IMR-90 (cell line): ENCODE measurements at regions not wholly inside any gene's neighbourhood (a gene's known extent, or its start where the extent isn't known, plus 50 kb on each side); places are given as distances from the start of the nearest gene placed in this dataset.

Experiments used
- ATAC-seq: fragments of 200-7000 bp; cut with Tn5 transposase; 2 replicates; pipeline ENCODE4 v1.9.1; 2020; ENCODE audit warnings: low read depth, mild to moderate bottlenecking, moderate library complexity
- BruUV-seq: library from RNA; stranded (reverse); fragments of 400-500 nt; replicated peaks from 2 replicates; lab custom pipeline; 2021; lab: Mats Ljungman, UMichigan
- CTCF ChIA-PET: fragments of 300-600 bp; formaldehyde crosslinking; extraction: SDS; loops from one replicate; lab custom pipeline; 2021; ENCODE audit warnings: antibody characterized with exemption; lab: Yijun Ruan, JAX
- POLR2A ChIA-PET: fragments of 300-600 bp; sonication (Branson Sonifier 250); formaldehyde crosslinking; loops from one replicate; lab custom pipeline; 2022; ENCODE audit warnings: antibody characterized with exemption; ENCODE audit not compliant: unreplicated experiment; lab: Charles Lee
- DNase-seq: peaks from one replicate; pipeline ENCODE4 v3.0.0; 2013
- H2AFZ ChIP-seq: replicated peaks from 2 replicates; pipeline ENCODE3; 2013; ENCODE audit warnings: low read length, mild to moderate bottlenecking; ENCODE audit not compliant: poor library complexity
- H2AK5ac ChIP-seq: 2 replicates; pipeline ENCODE4 v1.6.1; 2013; ENCODE audit warnings: low read depth, low read length, inconsistent platforms
- H2AK9ac ChIP-seq: replicated peaks from 2 replicates; pipeline ENCODE3; 2013; ENCODE audit warnings: mild to moderate bottlenecking, low read depth, low read length, moderate library complexity; ENCODE audit not compliant: poor library complexity
- H2BK120ac ChIP-seq: 2 replicates; pipeline ENCODE4 v1.6.1; 2013; ENCODE audit warnings: low read depth, low read length, inconsistent platforms
- H2BK15ac ChIP-seq: 3 replicates; pipeline ENCODE4 v1.6.1; 2013; ENCODE audit warnings: low read depth, low read length, inconsistent platforms
- H2BK20ac ChIP-seq: 2 replicates; pipeline ENCODE4 v1.6.1; 2013; ENCODE audit warnings: low read depth, mild to moderate bottlenecking, inconsistent platforms, low read length, moderate library complexity
- H2BK5ac ChIP-seq: 2 replicates; pipeline ENCODE4 v1.6.1; 2013; ENCODE audit warnings: mild to moderate bottlenecking, low read depth, low read length, inconsistent platforms; ENCODE audit not compliant: poor library complexity, severe bottlenecking
- H3K14ac ChIP-seq: replicated peaks from 2 replicates; pipeline ENCODE4 v1.6.1; 2013; ENCODE audit warnings: low read depth, low read length, inconsistent platforms
- H3K18ac ChIP-seq: 2 replicates; pipeline ENCODE4 v1.6.1; 2013; ENCODE audit warnings: low read depth, low read length, control low read depth
- H3K23ac ChIP-seq: 2 replicates; pipeline ENCODE4 v1.6.1; 2013; ENCODE audit warnings: low read depth, low read length, inconsistent platforms
- H3K27ac ChIP-seq: 2 replicates; pipeline ENCODE4 v1.5.1; 2013; ENCODE audit warnings: mild to moderate bottlenecking, control low read depth, low read length; ENCODE audit not compliant: insufficient read depth
- H3K27me3 ChIP-seq: 2 replicates; pipeline ENCODE4 v1.6.1; 2013; ENCODE audit warnings: low read length; ENCODE audit not compliant: control insufficient read depth, insufficient read depth
- H3K36me3 ChIP-seq: 2 replicates; pipeline ENCODE4 v1.6.1; 2013; ENCODE audit warnings: low read length, mixed read lengths; ENCODE audit not compliant: control insufficient read depth, insufficient read depth
- H3K4ac ChIP-seq: 2 replicates; pipeline ENCODE4 v1.6.1; 2013; ENCODE audit warnings: low read depth, low read length, inconsistent platforms
- H3K4me1 ChIP-seq: 2 replicates; pipeline ENCODE4 v1.6.1; 2013; ENCODE audit warnings: low read length, mixed read lengths; ENCODE audit not compliant: control insufficient read depth, insufficient read depth
- H3K4me2 ChIP-seq: 2 replicates; pipeline ENCODE4 v1.6.1; 2013; ENCODE audit warnings: low read depth, mild to moderate bottlenecking, control low read depth, low read length, moderate library complexity
- H3K4me3 ChIP-seq: 2 replicates; pipeline ENCODE4 v1.5.1; 2013; ENCODE audit warnings: low read depth, mild to moderate bottlenecking, control low read depth, low read length, moderate library complexity; ENCODE audit not compliant: insufficient read depth
- H3K56ac ChIP-seq: 2 replicates; pipeline ENCODE4 v1.6.1; 2013; ENCODE audit warnings: low read length, inconsistent platforms; ENCODE audit not compliant: insufficient read depth; ENCODE audit errors: extremely low read depth
- H3K79me1 ChIP-seq, 2 experiments: 2 replicates each; pipeline ENCODE4 v1.6.1; 2013; ENCODE audit warnings: low read length in 2 of 2, inconsistent platforms in 1 of 2, low read depth in 1 of 2
- H3K9ac ChIP-seq: 2 replicates; pipeline ENCODE4 v1.6.1; 2013; ENCODE audit warnings: low read depth, low read length, control low read depth
- H3K9me1 ChIP-seq: 2 replicates; pipeline ENCODE4 v1.6.1; 2013; ENCODE audit warnings: low read length, inconsistent platforms; ENCODE audit not compliant: insufficient read depth
- H3K9me3 ChIP-seq: 2 replicates; pipeline ENCODE4 v1.6.1; 2013; ENCODE audit warnings: low read length; ENCODE audit not compliant: control insufficient read depth, insufficient read depth
- H4K20me1 ChIP-seq: 2 replicates; pipeline ENCODE4 v1.6.1; 2013; ENCODE audit warnings: low read length, inconsistent platforms; ENCODE audit not compliant: insufficient read depth
- H4K5ac ChIP-seq: 2 replicates; pipeline ENCODE4 v1.6.1; 2013; ENCODE audit warnings: mild to moderate bottlenecking, low read depth, low read length, control low read depth
- H4K8ac ChIP-seq, 2 experiments: 2 replicates each; pipeline ENCODE4 v1.6.1; 2013; ENCODE audit warnings: low read depth in 2 of 2, low read length in 2 of 2, control low read depth in 1 of 2, inconsistent platforms in 1 of 2
- H4K91ac ChIP-seq: 2 replicates; pipeline ENCODE4 v1.6.1; 2013; ENCODE audit warnings: low read depth, low read length, inconsistent platforms; ENCODE audit not compliant: insufficient read depth
- MXI1 ChIP-seq: IDR thresholded peaks from 2 replicates; pipeline ENCODE4 v1.6.1; 2012; ENCODE audit warnings: low read depth, mild to moderate bottlenecking, low read length, moderate library complexity, borderline replicate concordance
- dilution Hi-C: fragments of 300-500 bp; cut with HindIII; formaldehyde crosslinking; loops from one replicate; pipeline ENCODE4 v1.14.3; 2018; ENCODE audit warnings: low sequenced_read_pairs; ENCODE audit not compliant: unreplicated experiment
- in situ Hi-C: fragments of 300-500 bp; cut with MboI; formaldehyde crosslinking; loops from 3 replicates; pipeline ENCODE4 v1.14.3; 2019; ENCODE audit warnings: low sequenced_read_pairs, inconsistent platforms, mixed read lengths
- intact Hi-C: fragments of 100-400 bp; cut with micrococcal nuclease; formaldehyde crosslinking; loops from 2 replicates; pipeline ENCODE4 v1.10.0; 2022

GRCh38 chr6:80544976-80545722 lies 438.7 kb downstream of the BCKDHB start:
- Histone ChIP-seq H4K5ac (peak overlapping the region; percentile 36; the same call in 1 of the 2 replicates), H4K91ac (no peak overlapping the region), H2AFZ (no peak overlapping the region), H3K27ac (no peak overlapping the region), H2BK20ac (peak overlapping the region; percentile 70; the same call in 1 of the 2 replicates), H2BK5ac (peak overlapping the region; percentile 99), H3K4me3 (no peak overlapping the region), H3K4ac (peak overlapping the region; percentile 33; the same call in 1 of the 2 replicates), H3K4me2 (no peak overlapping the region), H3K4me1 (peaks cover 26% of the 10 kb centered on the region), H3K79me1 (0 out of 4 replicates have a peak, but pooled peaks cover 0 to 4% of the 10 kb centered on the region in 2 experiments), H2BK120ac (peak overlapping the region; percentile 99), H2AK9ac (no peak overlapping the region), H3K14ac (no peak overlapping the region), H2AK5ac (no peak overlapping the region), H3K18ac (peak overlapping the region; percentile 75; the same call in 1 of the 2 replicates), H3K9me3 (no peaks in the 10 kb centered on the region), H3K56ac (no peak overlapping the region), H3K9ac (no peak overlapping the region), H3K23ac (no peak overlapping the region), H3K36me3 (no peaks in the 10 kb centered on the region), H2BK15ac (peak overlapping the region; percentile 24; the same call in 1 of the 3 replicates), H4K20me1 (no peaks in the 10 kb centered on the region), H4K8ac (peak overlapping the region in 1 of 2 experiments; percentile 89; a peak in 1 of 4 replicates), H3K9me1 (peaks cover 15% of the 10 kb centered on the region), H3K27me3 (no peaks in the 10 kb centered on the region)
- ATAC-seq (no peak), DNase-seq (no peak)
- ChIA-PET CTCF (no interaction called here), POLR2A (no interaction called here)
- dilution Hi-C loops = no loop called here
- intact Hi-C loops = loop anchor here (10.0 kb wide), 1 partner anchor 210 kb away; no protein-coding TSS in a partner anchor
- in situ Hi-C loops = no loop called here
- no TSS peak for BruUV-seq
- TF ChIP-seq MXI1 = no peak
